Mucosa of descending colon (tissue), 3 donors: ENCODE measurements at regions not wholly inside any gene's neighbourhood (a gene's known extent, or its start where the extent isn't known, plus 50 kb on each side); places are given as distances from the start of the nearest gene placed in this dataset.

Experiments used
- ATAC-seq: fragments of 200-7000 bp; cut with Tn5 transposase; one replicate; pipeline ENCODE4 v1.9.1; 2020; ENCODE audit warnings: mild to moderate bottlenecking, moderate library complexity
- DNase-seq, 3 donors: peaks; one replicate each; pipeline ENCODE4 v3.0.0-alpha.2; 2020
- H3K36me3 ChIP-seq: fragments of 200-600 bp; one replicate; pipeline ENCODE4 v1.8.0; 2021; ENCODE audit warnings: low read depth, mild to moderate bottlenecking
- H3K4me1 ChIP-seq: fragments of 200-600 bp; one replicate; pipeline ENCODE4 v1.8.0; 2021; ENCODE audit warnings: low read depth, mild to moderate bottlenecking
- H3K4me3 ChIP-seq: fragments of 200-600 bp; one replicate; pipeline ENCODE4 v1.8.0; 2021; ENCODE audit warnings: mild to moderate bottlenecking
- H3K9me3 ChIP-seq: fragments of 200-600 bp; one replicate; pipeline ENCODE4 v1.8.0; 2021; ENCODE audit warnings: mild to moderate bottlenecking
- CTCF ChIP-seq: fragments of 200-600 bp; IDR thresholded peaks from one replicate; pipeline ENCODE4 v1.8.0; 2022; ENCODE audit warnings: antibody characterized with exemption, mild to moderate bottlenecking
- intact Hi-C, 2 donors: fragments of 100-400 bp; cut with DNase I in 1 of 2; cut with micrococcal nuclease in 1 of 2; formaldehyde crosslinking; loops; one replicate each; pipeline versions ENCODE4 v1.11.0 to v1.11.1; 2022; cut with DNase I, micrococcal nuclease
- donor health status: DM: no; HTN: no; CAD: no; lungs with moderate emphysema.
- donor health status: DM: no; HTN: no; CAD: no.
- donor health status: DM: no; HTN: yes; CAD: no.

GRCh38 chr10:54947605-54948004, 146.6 kb upstream of the PCDH15 start:
- DNase-seq (no peak), ATAC-seq (no peak)
- no peak for TF ChIP-seq CTCF
- Histone ChIP-seq H3K36me3 (no peaks in the 10 kb centered on the region), H3K4me3 (no peak overlapping the region), H3K9me3 (no peaks in the 10 kb centered on the region), H3K4me1 (no peaks in the 10 kb centered on the region)
- intact Hi-C loops, result no loop called here

- intact Hi-C loops, result no loop called here
- DNase-seq, result no peak
- TF ChIP-seq CTCF, result no peak
- no peak for ATAC-seq
- H3K4me3 ChIP-seq, result no peak overlapping the region
- H3K36me3 ChIP-seq, result no peaks in the 10 kb centered on the region
- no peaks in the 10 kb centered on the region for H3K4me1 ChIP-seq
- H3K9me3 ChIP-seq, result no peaks in the 10 kb centered on the region
These were observed 139.4 kb upstream of the PCDH15 start for GRCh38 chr10:54940418-54940817.

- Histone ChIP-seq H3K9me3 (no peaks in the 10 kb centered on the region), H3K4me3 (no peak overlapping the region), H3K36me3 (no peaks in the 10 kb centered on the region), H3K4me1 (no peaks in the 10 kb centered on the region)
- no peak for DNase-seq
- ATAC-seq, result no peak
- intact Hi-C loops, result no loop called here
- no peak for TF ChIP-seq CTCF
These were observed 113.0 kb upstream of the PCDH15 start for GRCh38 chr10:54914049-54914448.

GRCh38 chr10:54909165-54909564, 108.1 kb upstream of the PCDH15 start:
- ATAC-seq (no peak), DNase-seq (no peak)
- TF ChIP-seq CTCF, result no peak
- no peak overlapping the region for H3K4me3 ChIP-seq
- no peaks in the 10 kb centered on the region for H3K4me1 ChIP-seq
- intact Hi-C loops, result no loop called here
- no peaks in the 10 kb centered on the region for H3K9me3 ChIP-seq
- no peaks in the 10 kb centered on the region for H3K36me3 ChIP-seq

- Histone ChIP-seq H3K36me3 (no peaks in the 10 kb centered on the region), H3K4me3 (no peak overlapping the region), H3K4me1 (no peaks in the 10 kb centered on the region), H3K9me3 (no peaks in the 10 kb centered on the region)
- no peak for DNase-seq
- no peak for TF ChIP-seq CTCF
- intact Hi-C loops, result no loop called here
- no peak for ATAC-seq
These were observed 107.0 kb upstream of the PCDH15 start for GRCh38 chr10:54908019-54908418.

- H3K4me1 ChIP-seq, result no peaks in the 10 kb centered on the region
- DNase-seq, result no peak
- no peaks in the 10 kb centered on the region for H3K36me3 ChIP-seq
- no peak overlapping the region for H3K4me3 ChIP-seq
- intact Hi-C loops, result no loop called here
- no peak for TF ChIP-seq CTCF
- no peak for ATAC-seq
- H3K9me3 ChIP-seq, result no peaks in the 10 kb centered on the region
These were observed 105.9 kb upstream of the PCDH15 start for GRCh38 chr10:54906940-54907339.
